ENCODE measurements at regions not wholly inside any gene's neighbourhood (a gene's known extent, or its start where the extent isn't known, plus 50 kb on each side); places are given as distances from the start of the nearest gene placed in this dataset.

DNA sequence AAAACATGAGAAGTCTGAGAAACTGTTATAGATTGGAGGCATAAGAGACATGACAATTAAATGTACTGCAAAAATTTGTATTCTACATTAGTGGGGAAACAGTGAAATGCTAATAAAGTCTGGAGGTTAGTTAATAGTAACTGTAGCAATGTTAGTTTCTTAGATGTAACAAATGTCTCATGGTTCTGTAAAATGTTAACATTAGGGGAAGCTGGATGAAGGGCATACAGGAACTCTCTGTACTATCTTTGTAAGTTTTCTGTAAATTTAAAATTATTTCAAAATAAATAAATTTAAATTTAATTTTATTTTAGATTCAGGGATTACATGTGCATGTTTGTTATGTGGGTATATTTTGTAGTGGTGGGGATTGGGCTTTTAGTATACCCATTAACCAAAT lies 70.0 kb upstream of the IRX6 start:
- Histone ChIP-seq H3K27ac (ENCODE audit: low read depth, low read length, poor library complexity, severe bottlenecking) (no peak overlapping the region), H3K4me1 (ENCODE audit: insufficient read depth, low read length, poor library complexity, severe bottlenecking) (no peaks in the 10 kb centered on the region), H3K4me2 (ENCODE audit: low read length) (no peak overlapping the region), H3K9me3 (ENCODE audit: low read length) (no peaks in the 10 kb centered on the region), H3K79me2 (ENCODE audit: insufficient read depth, low read depth, low read length) (no peaks in the 10 kb centered on the region), H3K36me3 (ENCODE audit: insufficient read depth, low read length) (no peaks in the 10 kb centered on the region), H3K9me2 (ENCODE audit: insufficient read depth, low read length) (no peaks in the 10 kb centered on the region), H3K4me3 (ENCODE audit: low read depth, low read length, poor library complexity, severe bottlenecking) (no peak overlapping the region), H4K20me1 (ENCODE audit: insufficient read depth, low read length) (no peaks in the 10 kb centered on the region), H2AFZ (ENCODE audit: low read length) (no peak overlapping the region)
- TF ChIP-seq EZH2phosphoT487 (IDR thresholded peaks at IDR 0.05; ENCODE audit: borderline replicate concordance, low read depth, low read length) (no peak), CTCF (conservative IDR thresholded peaks at IDR 0.05; ENCODE audit: low read length) (no peak)
- no TSS peak for BruUV-seq (replicated peaks)
- intact Hi-C loops (cut with micrococcal nuclease; ENCODE audit: unreplicated experiment): no loop called here
- ChIA-PET CTCF (ENCODE audit: unreplicated experiment) (no interaction called here), POLR2A (no interaction called here)
- no peak for DNase-seq (ENCODE audit: low spot score)

GRCh38 chr16:55255733-55256282 lies 68.2 kb upstream of the IRX6 start:
- no TSS peak for BruUV-seq (replicated peaks)
- ChIA-PET POLR2A (no interaction called here), CTCF (ENCODE audit: unreplicated experiment) (no interaction called here)
- intact Hi-C loops (cut with micrococcal nuclease; ENCODE audit: unreplicated experiment): no loop called here
- Histone ChIP-seq H3K4me3 (ENCODE audit: low read depth, low read length, poor library complexity, severe bottlenecking) (no peak overlapping the region), H3K79me2 (ENCODE audit: insufficient read depth, low read depth, low read length) (no peaks in the 10 kb centered on the region), H2AFZ (ENCODE audit: low read length) (no peak overlapping the region), H4K20me1 (ENCODE audit: insufficient read depth, low read length) (no peaks in the 10 kb centered on the region), H3K4me2 (ENCODE audit: low read length) (no peak overlapping the region), H3K9me3 (ENCODE audit: low read length) (no peaks in the 10 kb centered on the region), H3K4me1 (ENCODE audit: insufficient read depth, low read length, poor library complexity, severe bottlenecking) (no peaks in the 10 kb centered on the region), H3K9me2 (ENCODE audit: insufficient read depth, low read length) (no peaks in the 10 kb centered on the region), H3K36me3 (ENCODE audit: insufficient read depth, low read length) (no peaks in the 10 kb centered on the region), H3K27ac (ENCODE audit: low read depth, low read length, poor library complexity, severe bottlenecking) (no peak overlapping the region)
- TF ChIP-seq EZH2phosphoT487 (IDR thresholded peaks at IDR 0.05; ENCODE audit: borderline replicate concordance, low read depth, low read length) (no peak), CTCF (conservative IDR thresholded peaks at IDR 0.05; ENCODE audit: low read length) (no peak)
- no peak for DNase-seq (ENCODE audit: low spot score)

- POLR2A ChIA-PET: no interaction called here
- no peaks in the 10 kb centered on the region for H3K9me2 ChIP-seq (ENCODE audit: insufficient read depth, low read length)
- intact Hi-C loops (cut with micrococcal nuclease; ENCODE audit: unreplicated experiment): no loop called here
- BruUV-seq (replicated peaks): no TSS peak
- TF ChIP-seq CTCF (conservative IDR thresholded peaks at IDR 0.05; ENCODE audit: low read length) (no peak), EZH2phosphoT487 (IDR thresholded peaks at IDR 0.05; ENCODE audit: borderline replicate concordance, low read depth, low read length) (no peak)
- no peaks in the 10 kb centered on the region for H3K79me2 ChIP-seq (ENCODE audit: insufficient read depth, low read depth, low read length)
- CTCF ChIA-PET (ENCODE audit: unreplicated experiment): no interaction called here
- DNase-seq (ENCODE audit: low spot score): no peak
- H3K4me1 ChIP-seq (ENCODE audit: insufficient read depth, low read length, poor library complexity, severe bottlenecking): no peaks in the 10 kb centered on the region
- H3K36me3 ChIP-seq (ENCODE audit: insufficient read depth, low read length): no peaks in the 10 kb centered on the region
- no peak overlapping the region for H3K4me3 ChIP-seq (ENCODE audit: low read depth, low read length, poor library complexity, severe bottlenecking)
- no peaks in the 10 kb centered on the region for H4K20me1 ChIP-seq (ENCODE audit: insufficient read depth, low read length)
- no peak overlapping the region for H2AFZ ChIP-seq (ENCODE audit: low read length)
- no peaks in the 10 kb centered on the region for H3K9me3 ChIP-seq (ENCODE audit: low read length)
- H3K27ac ChIP-seq (ENCODE audit: low read depth, low read length, poor library complexity, severe bottlenecking): no peak overlapping the region
- H3K4me2 ChIP-seq (ENCODE audit: low read length): no peak overlapping the region
These were observed 67.5 kb upstream of the IRX6 start for GRCh38 chr16:55256412-55257016.
